ENCODE measurements at regions not wholly inside any gene's neighbourhood (a gene's known extent, or its start where the extent isn't known, plus 50 kb on each side); places are given as distances from the start of the nearest gene placed in this dataset.

DNA sequence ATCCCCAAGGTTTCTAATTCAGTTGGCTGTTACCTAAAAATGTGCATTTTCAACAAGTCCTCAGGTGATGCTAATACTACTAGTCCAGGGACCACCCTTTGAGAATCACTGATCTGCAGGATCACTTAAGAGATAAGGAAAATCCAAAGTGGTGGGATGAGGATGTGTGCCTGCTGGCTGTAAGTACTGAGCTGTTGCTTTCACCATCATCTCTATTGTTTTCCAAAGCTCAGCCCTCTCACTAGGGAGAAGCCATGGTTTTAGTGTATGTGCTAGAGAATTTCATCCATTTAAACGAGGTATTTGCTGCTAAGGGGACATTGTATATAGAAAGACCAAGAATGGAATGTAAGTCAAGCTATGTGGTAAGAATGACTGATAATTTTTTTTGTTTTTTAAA lies 202.3 kb downstream of the KIF21A start:
- DNase-seq: no peak

DNA sequence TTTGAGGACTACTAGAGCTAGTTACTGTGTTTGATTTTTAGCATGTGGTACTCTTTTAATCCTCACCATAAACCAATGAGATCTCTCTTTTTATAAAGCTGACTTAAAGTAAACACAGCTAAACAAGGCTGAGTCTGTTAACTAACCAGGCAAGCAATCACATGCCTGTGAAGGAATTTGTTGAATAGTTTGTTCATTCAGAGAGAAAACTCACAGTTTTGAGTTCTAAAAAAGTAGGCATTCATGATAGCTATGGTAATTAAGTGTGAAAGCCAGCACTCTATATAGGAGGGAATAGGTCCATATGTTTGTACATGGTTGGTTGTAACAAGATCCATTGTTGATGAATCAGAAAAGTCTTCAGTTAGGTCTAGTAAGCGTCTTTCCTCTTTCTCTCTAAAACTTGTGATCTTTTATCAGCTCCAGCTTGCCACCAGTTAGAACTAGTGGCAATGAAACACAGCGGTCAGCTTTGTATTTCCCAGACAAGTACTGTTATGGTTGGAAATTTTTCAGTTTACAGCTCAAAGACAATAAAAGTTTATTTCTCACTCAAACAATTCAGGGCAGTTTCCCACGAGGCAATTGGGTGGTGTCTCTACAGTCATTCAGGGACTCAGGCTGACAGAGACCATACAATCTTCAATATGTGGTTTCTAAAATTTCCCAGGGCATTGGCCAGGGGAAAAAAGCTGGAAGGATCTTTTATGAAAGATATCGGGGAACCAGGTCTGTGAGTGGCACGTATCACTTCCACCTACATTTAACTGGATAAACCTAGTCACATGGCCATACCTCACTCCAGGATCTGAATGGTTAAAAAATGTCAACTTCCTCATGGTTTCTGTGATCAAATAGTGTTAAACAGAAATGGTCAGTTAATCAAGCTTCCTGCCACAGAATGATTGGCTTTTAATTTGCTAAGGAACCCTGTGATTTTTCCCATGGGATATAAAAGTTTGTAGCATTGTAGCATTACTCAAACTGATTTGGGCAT lies 203.1 kb downstream of the KIF21A start:
- no peak for DNase-seq

DNA sequence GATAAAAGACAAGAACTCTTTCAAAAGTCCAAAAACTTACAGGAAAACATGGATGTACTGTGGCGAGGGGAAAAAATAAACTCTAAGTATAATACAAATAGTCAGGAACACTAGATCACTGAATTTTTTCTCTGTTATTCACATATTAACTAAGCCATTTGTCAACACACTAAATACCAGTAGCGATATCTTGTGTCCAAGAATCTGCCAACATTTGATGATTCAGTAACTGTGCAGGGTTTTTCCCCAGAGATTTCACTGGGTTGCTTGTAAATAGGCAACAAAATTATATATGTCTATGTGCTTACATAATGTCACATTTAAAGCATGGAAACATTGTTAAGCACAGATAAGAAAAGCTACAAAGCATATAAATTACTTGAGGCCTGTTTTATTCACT lies 205.9 kb downstream of the KIF21A start:
- no peak for DNase-seq

DNA sequence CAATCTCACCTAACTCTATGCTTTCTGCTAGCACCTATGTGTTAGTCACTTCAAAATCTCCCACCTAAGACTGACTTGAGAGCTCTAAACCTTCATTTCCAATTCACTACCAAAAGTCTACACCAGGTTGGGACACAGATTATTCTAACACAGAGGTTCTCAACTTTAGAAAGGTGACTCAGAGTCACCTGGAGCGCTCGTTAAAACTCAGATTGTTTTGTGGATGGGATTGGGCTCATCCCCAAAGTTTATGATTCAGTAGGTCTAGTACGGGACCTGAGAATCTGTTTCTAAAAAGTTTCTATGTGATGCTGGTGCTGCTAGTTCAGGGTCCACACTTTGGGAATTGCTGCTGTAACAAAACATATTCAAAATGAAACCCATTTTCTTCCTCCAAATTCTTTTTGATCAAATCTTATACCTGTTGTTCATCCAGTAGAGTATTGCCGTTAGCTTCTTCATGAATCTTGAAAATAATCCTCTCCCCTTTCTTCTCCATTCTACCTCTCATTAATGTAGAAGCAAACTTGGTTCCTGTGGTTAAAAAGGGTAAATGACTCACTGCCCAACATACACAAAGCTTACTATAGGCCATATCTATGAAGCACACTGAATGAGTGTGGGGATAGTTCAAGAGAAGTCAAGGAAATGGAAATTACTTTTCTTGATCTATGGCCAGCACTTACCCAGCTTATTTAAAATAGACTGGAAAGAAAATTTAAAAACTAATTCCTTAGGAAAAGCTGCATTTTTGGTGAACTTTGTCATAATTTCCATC lies 206.7 kb downstream of the KIF21A start:
- DNase-seq: no peak

DNA sequence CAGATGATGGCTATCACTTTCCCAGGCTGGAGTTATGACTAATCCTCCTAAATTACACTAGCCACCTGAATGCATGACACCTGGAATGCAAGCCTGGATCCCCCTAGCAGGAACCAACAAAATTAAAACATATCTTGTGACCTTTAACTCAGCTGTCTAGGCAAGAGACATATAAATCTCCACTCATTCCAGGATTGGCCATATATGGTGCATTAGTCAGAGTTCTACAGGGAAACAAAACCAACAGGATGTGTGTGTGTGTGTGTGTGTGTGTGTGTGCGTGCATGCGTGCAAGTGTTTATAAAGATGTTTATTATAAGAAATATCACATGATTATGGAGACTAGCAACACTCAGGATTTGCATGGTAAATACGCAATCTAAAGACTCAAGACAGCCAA lies 212.8 kb downstream of the KIF21A start:
- DNase-seq: no peak

DNA sequence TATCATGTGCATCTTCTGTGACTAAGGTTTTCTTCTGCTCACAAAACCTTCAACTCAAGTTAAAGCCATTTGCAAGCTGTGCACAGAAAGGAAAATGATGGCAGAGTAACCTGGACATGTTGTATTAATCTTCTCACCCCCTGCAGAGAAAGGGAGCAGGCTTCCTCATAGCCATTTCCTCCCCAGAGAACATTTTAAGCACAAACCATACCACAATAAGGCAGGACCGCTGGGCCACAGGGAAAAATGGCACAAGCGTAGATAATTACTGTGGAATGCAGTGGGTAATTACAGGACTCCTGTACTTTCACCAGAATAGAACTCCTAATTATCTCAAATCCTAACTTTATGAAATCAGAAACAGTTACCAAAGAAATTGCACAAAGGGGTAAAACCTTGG lies 215.7 kb downstream of the KIF21A start:
- no peak for DNase-seq

DNA sequence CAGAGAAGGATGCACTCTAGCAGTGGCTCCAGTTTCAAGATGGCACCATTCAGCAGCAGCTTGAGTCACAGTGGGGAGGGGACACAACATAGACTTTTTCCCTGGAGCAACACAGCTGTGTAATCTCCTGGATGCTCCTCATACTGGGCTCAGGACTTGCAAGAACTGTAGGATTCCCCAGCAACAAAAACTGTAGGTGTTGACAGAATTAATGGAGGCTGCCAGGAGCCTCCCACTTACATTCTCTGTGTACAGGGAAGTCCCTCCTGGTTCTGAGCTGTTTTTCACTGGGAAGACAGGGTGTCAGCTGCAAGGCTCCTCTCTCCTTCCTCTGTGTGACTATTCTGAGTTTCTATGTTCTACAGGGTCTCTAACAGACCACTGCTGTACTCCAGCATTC lies 217.9 kb downstream of the KIF21A start:
- no peak for DNase-seq

DNA sequence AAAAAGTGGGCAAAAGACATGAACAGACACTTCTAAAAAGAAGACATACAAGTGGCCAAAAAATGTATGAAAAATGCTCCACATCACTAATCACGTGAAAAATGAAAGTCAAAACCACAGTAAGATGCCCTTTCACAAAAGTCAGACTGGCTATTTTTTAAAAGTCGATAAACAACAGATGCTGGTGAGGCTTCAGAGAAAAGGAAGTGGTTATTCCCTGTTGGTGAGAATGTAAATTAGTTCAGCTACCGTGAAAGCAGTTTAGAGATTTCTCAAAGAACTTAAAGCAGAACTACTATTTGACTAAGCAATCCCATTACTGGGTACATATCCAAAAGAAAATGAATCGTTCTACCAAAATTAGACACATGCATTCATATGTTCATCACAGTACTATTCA lies 237.0 kb downstream of the KIF21A start:
- no peak for DNase-seq

DNA sequence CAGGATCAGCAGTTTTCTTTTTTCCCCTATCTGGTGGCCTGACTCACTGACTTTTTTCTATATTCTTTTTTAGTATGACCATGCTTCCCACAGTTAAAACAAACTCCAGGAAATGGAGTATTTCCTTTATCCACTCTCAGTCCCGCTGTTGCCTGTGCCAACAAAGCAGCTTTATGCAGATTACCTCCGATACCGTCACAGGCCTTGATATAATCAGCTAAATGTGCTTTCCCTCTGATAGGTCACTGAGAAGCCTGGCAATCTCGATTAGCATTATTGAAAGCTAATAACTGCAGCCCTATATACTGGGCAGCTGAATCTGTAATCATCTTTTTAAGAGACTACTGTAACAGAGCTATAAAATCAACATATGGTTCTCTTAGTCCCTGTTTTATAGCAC lies 243.6 kb downstream of the KIF21A start:
- DNase-seq: no peak

DNA sequence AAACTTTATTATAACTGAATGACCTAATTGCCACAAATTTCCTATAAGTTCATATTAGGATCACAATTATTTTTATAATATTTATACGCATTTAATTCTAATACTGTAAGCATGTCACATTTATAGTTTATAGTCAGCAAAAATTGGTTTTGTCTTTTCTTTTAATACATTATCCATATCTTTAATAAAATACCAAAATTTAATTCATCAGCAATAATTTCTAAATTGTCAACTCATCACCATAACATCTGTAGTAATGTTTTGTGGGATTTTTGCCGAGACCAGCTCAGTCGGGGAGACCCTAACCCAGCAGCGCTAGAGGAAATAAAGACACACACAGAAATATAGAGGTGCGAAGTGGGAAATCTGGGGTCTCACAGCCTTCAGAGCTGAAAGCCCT lies 254.2 kb downstream of the KIF21A start:
- no peak for DNase-seq

DNA sequence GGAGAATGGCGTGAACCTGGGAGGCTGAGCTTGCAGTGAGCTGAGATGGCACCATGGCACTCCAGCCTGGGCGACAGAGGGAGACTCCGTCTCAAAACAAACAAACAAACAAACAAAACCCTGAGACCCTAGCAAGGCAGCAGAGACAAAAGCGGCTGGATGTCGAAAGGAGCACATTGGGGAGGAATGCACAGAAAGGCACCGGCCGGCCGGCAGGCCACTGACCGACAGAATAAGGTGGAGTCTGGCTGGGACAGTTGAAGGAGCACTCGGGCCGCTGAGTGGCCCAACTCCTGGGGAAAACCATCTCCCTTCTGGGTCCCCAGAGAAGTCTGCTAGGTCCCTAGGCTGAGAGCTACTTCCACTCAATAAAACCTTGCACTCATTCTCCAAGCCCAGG lies 256.2 kb downstream of the KIF21A start:
- DNase-seq: no peak

DNA sequence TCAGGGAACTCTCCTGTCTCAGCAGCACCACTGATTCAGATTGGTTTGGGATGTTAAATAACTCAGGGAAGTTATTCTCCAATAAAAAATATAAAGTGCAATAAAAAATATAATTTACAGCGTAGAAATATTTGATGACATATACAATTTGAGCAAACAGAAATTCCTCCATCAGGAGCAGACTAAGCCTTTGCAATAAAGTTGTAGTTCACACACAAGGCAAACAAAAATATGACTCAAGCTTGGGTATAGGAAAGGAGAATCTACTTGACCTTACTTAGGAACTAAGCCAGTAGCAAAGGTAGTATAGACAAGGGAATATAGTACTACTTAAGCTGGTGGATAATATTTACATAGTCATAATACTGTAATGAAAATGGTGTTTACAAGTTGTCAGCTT lies 264.1 kb downstream of the KIF21A start:
- no peak for DNase-seq

DNA sequence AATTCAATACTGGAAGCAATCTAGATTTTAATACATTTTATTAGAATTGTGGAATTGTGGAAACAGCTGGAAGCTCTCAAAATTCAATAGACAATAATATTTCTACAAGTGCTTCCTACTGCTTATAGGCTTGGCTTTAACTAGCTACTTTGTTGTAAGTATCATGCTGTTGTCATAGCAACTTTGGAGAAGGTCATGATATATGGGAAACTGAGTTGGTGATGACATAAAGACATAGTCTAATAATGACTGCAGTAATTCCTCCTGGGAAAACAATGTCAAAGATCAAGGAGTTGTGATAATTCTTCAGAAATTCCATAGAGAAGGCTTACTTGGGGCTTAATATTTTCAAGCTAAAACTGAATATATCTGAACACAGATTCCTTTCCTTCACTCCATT lies 266.6 kb downstream of the KIF21A start:
- no peak for DNase-seq

DNA sequence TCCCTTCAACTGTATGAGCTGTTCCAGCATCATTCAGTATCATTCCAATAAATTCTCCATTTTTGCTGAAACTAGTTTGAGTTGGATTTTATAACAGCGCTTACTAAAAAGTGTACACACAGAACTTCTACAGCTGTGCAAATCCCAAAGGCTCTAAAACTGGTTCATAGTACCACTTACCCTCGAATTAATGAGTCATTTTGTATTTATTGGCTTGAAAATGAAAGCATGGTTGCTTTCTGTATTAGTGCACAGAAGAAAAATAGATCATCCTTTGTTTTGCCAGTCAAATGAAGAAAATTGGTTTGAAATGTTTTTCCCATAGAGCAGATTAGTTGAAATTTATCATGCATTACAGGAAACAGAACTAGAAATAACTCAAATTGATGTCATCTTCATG lies 268.3 kb upstream of the CPNE8 start:
- DNase-seq: no peak

DNA sequence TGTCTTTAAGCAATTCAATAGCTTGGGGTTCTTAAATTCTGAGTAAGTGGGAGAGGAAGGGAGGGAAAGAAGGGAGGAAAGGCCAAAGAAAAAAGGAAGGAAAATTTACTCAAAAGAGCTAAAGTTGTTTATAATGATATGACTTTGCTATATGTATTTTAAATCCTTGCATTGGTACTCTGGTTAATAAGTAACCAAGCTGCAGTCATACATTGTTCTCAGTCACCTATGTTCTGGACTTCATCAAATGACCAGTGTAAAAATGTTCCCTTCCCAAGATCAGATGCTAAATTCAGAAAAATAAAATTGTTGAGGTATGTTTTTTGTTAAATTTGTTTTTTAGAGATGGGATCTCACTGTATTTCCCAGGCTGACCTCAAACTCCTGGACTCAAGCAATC lies 259.9 kb upstream of the CPNE8 start:
- no peak for DNase-seq

DNA sequence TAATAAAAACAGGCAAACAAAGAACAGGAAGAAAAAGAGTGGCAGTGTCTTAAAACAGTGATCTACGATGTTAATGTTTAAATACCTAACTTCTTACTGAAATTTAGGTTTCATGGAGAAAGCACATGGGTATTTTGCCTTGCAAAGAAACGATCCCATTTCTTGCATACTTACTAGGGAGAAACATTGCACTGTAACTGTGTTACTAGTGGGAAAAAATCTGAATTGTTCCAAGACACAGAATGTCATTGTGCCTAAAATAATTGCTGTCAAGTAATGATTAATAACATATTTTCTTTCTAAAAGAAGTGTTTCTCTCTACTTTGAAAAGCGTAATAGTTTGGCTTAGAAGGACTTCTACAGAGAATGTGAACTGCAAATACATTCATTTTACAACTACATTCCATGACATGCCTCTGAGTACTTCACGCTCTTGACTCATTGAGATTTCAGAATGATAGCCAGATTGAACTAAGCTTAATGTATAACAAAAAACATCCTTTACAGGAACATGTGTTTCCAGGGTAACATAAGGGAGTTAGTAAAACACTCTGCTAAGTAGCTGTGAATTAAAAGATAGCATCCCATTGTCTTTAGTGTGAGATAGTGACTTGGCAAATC lies 256.2 kb upstream of the CPNE8 start:
- DNase-seq: no peak

DNA sequence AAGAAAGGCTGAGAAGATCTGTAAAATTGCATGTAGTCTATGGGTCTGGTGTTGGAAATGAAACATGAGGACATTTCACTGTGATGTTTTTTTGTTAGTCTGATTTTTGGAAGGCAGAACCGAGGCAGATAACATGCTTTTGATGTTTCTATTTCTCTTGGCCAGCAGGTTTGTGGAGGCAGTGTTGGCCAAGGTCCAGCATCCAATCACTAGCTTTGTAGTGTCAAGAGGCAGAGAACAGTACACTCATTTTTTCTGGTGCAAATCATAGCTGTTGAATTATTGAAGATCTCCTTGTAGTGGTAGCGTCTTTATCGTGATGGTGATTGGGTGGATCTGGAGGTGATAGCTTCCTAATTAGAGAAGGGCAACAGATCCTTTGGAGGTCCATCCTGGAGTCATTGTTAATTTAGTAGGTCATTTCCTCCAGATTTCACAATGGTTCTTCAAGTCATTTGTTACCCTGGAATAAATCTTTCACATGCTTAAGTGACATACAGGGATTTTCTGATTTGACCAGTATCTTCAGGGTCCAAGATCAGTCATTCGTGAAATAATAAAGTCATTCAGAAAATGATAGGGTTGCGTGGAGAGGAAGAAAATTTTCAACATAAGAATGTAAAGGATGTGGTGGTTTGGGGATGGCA lies 252.4 kb upstream of the CPNE8 start:
- DNase-seq: no peak

DNA sequence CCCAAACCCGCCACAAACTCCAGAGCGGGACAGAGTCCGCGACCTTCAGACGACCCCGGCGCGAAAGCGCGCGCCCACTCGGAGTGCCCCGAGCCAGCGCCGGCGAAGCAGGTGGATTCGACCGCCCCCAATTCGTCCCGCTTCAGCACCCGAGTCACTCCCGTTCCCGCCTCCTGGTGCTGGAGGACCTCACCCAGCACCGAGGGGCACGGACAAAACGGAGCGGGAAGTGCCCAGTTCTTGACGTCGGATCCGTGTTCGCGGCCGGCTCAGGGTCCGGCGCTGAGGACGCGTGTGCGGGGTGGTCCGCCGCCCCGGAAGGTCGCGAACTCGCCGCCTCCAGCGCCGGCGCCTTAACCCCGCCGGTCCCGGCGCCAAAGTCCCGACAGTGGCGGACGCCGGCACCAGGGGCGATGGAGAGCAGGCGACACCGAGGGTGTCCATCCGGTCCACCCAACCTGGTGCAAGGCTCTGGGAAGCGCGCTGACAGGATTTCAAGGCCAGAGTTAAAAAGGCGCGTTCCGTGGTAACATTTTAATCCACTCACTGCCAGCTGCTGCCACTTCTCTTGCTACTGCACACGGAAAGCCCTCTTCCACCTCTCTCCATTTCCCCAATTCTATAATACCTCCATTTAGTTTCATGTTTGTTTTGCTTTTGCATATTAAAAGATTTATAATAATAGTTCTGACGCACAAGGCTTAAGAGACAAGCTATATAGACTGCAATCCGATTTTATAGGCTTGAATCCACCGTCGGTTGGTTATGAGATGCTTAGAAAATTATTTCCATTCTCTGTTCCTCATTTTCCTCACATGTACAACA lies 240.0 kb upstream of the CPNE8 start:
- no peak for DNase-seq

DNA sequence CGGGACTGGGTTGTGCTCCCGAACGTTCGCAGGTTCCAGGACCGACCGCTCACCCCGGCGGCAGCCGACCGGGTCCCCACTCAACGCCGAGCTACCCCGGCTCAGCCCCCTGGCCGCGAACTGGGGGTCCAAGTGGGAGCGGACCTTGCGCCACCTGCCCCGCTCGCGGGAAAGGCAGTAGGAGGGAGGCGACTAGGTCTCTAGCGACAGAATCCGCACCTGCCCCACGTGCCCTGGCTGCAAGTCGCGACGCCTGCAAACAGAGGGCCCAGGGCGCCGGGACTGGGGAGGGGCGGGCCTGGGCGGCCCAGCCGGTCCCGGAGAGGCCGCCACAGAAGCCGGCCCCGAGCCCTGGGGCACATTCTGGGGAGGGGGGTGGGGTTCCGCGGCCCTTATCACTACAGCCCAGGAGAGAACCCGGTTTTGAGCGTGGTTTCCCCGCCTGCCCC lies 239.2 kb upstream of the CPNE8 start:
- no peak for DNase-seq

DNA sequence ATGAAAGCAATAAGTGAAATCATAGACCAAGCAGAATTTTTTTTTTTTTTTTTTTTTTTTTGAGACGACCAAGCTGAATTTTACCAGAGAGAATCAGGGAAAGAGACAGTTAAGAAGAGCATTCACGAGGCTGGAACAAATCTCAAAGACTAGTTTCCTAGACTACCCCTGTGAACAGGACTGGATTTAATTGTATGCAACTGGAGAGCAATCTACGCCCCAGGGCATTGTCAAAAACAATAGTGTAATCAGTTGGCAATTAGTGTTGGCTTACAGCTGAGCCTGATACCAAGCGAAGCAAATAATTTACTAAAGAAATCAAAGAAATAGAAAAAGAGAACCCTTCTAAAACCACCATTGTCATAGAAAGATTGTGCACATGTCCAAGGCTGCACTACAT lies 232.9 kb upstream of the CPNE8 start:
- DNase-seq: no peak

DNA sequence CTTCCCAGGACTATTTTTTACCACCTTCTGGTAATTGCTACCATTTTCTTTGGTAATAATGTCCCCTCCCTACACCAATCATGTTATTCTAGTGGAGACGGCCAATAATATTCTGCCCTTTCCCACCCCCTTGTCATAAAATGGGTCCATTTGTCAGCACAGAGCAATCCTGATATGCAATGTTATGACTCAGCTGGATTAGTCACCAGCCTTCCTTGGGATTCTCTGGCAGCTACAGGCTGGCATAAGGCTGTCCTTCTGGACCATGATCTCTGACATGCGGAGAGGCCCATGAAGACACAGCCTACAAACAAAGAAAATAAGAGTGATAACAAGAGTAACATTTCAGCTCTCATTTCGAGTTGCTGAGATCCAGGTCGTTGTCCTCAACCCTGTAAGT lies 222.0 kb upstream of the CPNE8 start:
- DNase-seq: no peak

DNA sequence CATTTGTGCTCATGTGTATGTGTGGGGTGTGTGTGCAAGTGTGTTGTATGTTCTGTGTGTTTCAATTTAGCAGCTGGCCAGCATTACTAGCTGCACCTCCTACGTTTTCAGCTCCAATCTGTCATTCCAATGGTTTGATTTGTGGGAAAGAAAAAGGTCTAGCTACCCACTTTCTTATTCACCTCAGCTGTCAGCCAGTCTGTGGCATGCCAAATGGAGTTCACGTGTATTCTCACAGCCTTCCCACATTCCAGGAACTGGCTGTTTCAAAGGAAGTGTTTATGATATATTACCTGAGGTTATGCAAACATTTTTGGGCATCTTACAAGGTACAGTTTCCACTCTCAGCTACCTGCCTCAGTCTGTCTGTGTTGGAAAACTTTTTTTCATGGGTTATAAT lies 220.2 kb upstream of the CPNE8 start:
- no peak for DNase-seq

Measured in NCI-H2171 treated with DMSO at 0.1 percent for 48 hours (cell line).